ENCODE measurements at regions not wholly inside any gene's neighbourhood (a gene's known extent, or its start where the extent isn't known, plus 50 kb on each side); places are given as distances from the start of the nearest gene placed in this dataset.

DNA sequence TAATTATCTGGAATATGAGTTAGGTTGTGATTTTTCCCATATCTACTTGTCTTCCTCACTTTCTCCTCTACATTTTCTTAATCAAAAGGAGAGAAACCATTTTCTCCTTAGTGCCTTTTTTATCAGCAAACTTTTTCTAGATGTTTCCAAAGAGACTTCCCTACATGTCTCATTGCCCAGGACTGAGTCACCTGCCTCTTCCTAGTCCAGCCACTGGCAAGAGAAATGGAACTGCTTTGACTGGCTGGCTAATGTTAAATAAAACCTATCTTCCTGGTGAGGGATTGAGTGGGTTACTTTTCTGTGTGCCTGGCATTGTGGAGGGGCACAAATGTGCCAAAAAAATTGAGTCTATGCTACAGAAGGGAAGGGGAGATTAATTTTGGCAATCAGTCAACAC, 52.1 kb upstream of the CD5L start:
- DNase-seq = no peak

DNA sequence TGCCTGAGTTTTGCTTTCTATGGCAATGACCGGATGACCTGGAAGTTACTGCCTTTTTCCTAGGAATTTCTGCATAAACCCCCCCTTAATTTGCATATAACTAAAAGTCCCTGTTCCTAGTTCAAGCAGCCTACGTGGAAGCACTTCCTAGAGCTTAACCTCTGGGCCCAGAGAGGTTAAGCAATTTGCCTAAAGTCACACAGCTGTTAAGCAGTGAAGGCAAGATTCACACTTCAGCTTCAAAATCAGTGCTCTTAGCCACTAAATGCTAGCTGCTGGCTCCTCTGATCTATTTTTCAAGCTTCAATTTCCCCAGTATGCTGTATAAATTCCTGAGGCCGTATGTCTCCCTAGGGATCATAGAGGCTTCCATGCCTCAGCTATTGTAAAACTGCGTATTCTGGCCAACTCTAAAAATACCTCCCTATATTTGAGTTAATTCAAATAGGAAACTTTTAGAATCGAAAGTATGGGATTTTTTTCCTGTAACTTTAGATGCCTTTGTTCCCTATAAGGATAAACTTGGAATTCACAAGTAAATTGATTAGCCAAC, 53.1 kb upstream of the CD5L start:
- DNase-seq = no peak

DNA sequence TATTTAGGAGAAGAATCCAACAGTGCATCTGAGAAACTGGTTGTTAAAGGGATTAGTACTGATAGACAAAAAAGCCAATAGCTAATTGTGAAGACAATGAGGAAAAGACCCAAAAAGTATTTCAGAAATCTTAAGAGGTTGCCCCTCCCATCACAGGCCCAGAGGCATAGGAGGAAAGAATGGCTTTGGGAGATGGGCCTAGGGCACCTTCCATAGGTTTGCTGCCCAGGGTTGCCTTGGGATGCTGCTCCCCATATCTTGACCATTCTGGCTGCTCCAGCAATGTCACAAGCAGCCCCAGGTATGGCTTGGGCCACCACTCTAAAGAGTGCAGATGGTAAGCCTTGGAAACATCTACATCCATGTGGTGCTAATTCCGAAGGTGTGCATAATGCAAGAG, 68.7 kb upstream of the CD5L start:
- no peak for DNase-seq

DNA sequence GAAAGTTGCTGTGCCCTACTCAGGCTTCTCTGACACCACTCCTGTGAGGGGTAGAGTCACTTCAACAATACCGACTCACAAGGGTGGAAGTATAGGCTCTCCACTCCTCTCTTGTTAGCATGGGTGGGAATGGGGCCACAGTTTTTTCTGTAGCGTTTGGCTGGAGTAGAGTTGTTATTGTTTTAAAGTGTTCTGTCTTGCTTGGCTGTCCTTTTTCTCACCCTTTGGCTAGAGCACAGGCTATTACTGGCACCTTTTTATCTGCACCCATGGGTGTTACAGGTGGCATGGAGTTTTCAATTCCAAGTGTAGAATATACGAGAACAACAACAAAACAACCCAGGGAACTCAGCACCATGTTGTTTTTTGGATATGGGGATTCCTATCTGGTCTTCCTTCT, 74.3 kb upstream of the CD5L start:
- DNase-seq = no peak

DNA sequence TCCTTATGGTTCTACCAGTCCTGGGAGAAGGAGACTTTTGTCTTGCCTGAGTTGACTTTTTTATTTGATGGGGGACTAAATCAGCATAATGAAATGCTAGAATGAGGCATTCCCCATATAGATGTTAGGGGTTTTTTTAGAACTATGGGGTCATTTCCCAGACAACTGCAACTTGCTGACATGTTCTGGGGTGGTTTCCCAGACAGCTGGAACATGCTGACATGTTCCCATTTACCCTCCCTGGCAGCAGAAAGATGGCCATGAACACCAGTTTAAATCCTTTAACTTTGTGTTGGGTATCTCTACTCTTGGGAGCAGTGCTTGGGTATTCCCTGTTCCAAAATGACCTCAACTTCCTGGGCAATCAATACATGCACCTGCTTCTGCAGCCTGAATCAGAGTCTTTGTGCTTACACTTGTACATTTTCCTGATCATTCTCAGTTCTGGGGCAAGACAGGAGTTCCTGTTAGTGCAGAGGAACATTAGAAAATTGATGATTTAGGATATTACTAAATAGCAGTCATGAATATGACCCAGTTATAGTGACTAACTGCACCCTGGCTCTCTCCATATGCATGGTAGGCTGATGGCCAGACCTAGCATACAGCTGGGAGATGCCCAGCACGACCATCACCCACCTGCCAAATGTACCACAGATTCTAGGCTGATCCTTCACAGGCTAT, 75.4 kb upstream of the CD5L start:
- no peak for DNase-seq

DNA sequence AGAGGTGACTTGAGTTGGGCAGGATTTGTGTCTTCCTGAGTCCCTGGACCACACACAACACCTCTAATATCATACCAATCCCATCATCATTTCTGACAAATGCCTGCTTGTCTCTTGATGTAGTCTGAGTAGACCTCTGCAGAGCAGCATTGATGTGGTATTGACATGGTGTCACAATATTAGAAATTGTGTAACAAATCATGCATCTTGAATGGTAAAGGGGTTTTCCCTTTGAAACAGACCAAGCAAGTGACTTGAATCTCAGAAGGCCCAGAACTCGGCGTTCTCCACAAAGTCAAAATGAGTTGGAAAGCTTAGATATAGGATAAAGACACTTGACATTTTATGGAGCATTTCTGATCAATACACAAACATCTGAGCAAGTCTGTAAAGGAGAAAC, 72.7 kb upstream of the KIRREL1 start:
- no peak for DNase-seq

DNA sequence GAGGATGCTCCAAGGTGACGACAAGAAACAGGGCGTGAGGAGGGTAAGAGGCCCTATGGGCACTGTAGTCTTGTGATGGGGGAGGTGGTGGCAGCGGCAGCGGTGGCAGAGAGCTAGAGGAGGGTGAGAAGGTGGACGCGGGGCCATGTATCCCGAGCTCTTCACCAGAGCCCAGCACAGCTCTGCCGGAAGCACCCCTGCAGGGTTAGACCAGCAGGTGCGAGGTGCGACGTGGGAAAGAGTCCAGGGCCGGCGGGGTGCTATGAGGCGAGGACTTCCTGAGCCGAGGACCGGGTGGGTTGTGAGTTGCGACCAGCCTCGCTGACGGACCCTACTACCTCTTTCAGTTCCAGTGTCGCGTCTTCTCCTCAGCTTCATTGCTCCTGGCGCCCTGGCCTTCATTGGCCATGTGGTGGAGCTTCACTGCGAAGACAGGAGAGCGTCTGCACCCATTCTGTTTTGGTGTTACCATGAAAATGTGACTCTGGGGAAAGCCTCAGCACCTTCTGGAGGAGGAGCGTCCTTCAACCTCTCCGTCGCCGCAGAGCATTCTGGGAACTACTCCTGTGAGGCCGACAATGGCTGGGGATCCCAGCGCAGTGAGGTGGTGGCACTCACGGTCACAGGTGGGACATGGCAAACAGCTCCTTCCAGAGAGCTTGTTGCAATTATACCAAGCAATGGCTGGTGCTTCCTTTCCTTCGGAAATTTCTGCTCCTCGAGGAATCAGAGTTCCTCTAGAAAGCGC, 67.9 kb upstream of the KIRREL1 start:
- DNase-seq = peak; percentile 1 to 7

DNA sequence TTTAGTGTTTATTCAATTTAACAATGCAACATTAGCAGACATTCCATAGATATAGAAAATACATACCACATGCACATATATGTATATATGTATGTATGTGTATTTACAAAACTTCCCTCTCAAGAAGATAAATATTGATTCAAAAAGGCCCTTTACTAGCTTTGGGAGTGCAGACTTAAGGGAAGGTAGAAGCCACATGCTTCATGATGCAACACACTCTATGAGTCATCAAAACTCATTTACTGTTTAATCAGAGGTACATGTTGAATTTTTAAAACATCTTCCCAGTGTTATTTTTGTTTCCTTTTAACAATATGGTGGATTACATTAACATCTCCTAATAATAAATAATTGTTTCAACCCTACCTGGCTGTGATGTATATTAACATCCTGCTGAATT, 61.4 kb upstream of the KIRREL1 start:
- DNase-seq = no peak

DNA sequence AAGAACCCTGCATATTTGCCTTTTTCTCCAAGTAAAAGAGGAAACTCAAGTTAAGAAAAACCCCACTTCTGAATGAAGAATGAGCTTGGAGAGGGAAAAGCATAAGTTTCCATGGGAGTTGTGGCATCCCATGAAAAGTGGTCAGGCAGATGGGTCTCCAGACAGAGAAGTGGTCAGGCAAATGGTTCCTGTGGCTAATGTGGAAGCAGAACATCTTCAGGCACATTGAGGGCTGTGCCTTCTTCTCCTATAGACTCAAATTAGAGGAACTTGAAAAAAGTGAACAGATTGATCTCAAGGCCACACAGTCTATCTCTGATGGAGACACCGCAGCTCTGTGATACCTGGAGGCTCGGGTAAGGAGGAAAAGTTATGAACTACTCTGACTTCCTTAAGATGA, 55.7 kb upstream of the KIRREL1 start:
- no peak for DNase-seq

DNA sequence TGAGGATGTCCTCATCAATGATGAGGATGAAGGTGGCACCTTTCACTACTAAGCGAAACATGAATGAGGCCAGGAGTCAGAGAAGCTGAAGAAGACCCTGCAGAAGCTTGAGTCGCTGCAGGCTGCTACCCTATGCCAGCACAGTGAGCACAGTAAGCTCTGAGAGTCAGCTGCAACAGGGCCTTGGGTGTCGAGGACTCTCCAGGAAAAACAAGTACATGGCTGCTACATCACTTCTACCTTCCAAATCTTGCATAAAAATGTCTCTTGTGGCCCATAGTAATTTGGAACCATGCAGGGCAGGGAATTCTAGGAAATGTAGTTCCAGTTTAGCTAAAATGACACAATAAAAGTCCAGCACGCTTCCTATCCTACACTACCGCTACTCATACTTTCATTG, 51.5 kb upstream of the KIRREL1 start:
- DNase-seq = no peak
